ENCODE measurements at regions not wholly inside any gene's neighbourhood (a gene's known extent, or its start where the extent isn't known, plus 50 kb on each side); places are given as distances from the start of the nearest gene placed in this dataset.

- DNase-seq, result no peak
Observed at GRCh38 chr11:15889363-15890030, 466.8 kb downstream of the SOX6 start.

- no peak for DNase-seq
Observed at GRCh38 chr11:15890031-15890713, 466.2 kb downstream of the SOX6 start.

GRCh38 chr11:15893080-15893492, 463.3 kb downstream of the SOX6 start:
- DNase-seq, result peak; percentile 32

- no peak for DNase-seq
Observed at GRCh38 chr11:15896026-15896425, 460.3 kb downstream of the SOX6 start.

GRCh38 chr11:15896530-15896929, 459.8 kb downstream of the SOX6 start:
- no peak for DNase-seq

GRCh38 chr11:15897211-15897960, 459.0 kb downstream of the SOX6 start:
- no peak for DNase-seq

GRCh38 chr11:15901054-15901453, 455.3 kb downstream of the SOX6 start:
- no peak for DNase-seq

GRCh38 chr11:15901790-15902189, 454.6 kb downstream of the SOX6 start:
- no peak for DNase-seq

- DNase-seq, result no peak
Observed at GRCh38 chr11:15903246-15903645, 453.1 kb downstream of the SOX6 start.

- no peak for DNase-seq
Observed at GRCh38 chr11:15905366-15906104, 450.8 kb downstream of the SOX6 start.

- DNase-seq, result no peak
Observed at GRCh38 chr11:15906481-15907035, 449.8 kb downstream of the SOX6 start.

GRCh38 chr11:15907806-15908205, 448.5 kb downstream of the SOX6 start:
- no peak for DNase-seq

- DNase-seq, result no peak
Observed at GRCh38 chr11:15909937-15910598, 446.3 kb downstream of the SOX6 start.

GRCh38 chr11:15910761-15911160, 445.6 kb downstream of the SOX6 start:
- no peak for DNase-seq

GRCh38 chr11:15911377-15912044, 444.8 kb downstream of the SOX6 start:
- peak; percentile 86 for DNase-seq

GRCh38 chr11:15912291-15912690, 444.1 kb downstream of the SOX6 start:
- no peak for DNase-seq

GRCh38 chr11:15912825-15913224, 443.5 kb downstream of the SOX6 start:
- no peak for DNase-seq

GRCh38 chr11:15913261-15913660, 443.1 kb downstream of the SOX6 start:
- DNase-seq, result no peak

Measured in DMS79 treated with DMSO at 0.1 percent for 48 hours (cell line).